Glomerular endothelial cell (primary cell): ENCODE measurements at regions not wholly inside any gene's neighbourhood (a gene's known extent, or its start where the extent isn't known, plus 50 kb on each side); places are given as distances from the start of the nearest gene placed in this dataset.
"Not testable (repeated sequence)": the region's sequence is repeated elsewhere in the genome, so short reads cannot be mapped to it uniquely, and the experiment has no call there.

Source experiments
- DNase-seq: peaks from one replicate; pipeline ENCODE4 v3.0.0-alpha.2; 2011; ENCODE audit warnings: low read depth, low spot score; ENCODE audit errors: extremely low read depth

DNA sequence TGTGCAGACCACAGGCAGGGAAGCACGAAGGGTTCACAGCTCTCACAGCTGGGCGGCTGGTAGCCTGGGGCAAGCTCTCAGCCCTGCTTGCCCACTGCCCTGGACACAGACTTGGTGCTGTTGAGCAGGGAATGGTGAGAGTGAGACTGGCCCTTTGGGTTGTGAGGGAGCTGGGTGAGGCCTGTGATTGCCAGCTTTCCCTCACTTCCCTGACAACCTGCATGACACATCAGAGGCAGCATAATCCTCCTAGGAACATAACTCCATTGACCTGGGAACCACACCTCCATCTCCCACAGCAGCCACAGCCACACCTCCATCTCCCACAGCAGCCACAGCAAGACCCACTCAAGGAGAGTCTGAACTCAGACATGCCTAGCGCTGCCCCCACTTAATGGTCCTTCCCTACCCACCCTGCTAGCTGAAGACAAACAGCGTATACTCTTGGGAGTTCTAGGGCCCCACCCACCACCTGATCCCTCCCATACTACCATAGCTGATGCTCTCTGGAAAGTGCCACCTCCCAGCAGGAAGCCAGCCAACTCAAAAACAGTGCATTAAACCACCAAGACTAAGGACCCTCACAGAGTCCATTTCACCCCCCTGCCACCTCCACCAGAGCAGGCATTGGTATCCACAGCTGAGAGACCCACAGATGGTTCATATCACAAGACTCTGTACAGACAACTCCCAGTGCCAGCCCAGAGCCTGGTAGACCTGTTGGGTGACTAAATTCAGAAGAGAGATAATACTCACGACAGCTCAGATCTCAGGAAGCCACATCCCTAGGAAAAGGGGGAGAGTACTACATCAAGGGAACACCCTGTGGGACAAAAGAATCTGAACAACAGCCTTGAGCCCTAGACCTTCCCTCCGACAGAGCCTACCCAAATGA, 60.2 kb upstream of the PRSS3 start:
- not testable (repeated sequence) for DNase-seq

DNA sequence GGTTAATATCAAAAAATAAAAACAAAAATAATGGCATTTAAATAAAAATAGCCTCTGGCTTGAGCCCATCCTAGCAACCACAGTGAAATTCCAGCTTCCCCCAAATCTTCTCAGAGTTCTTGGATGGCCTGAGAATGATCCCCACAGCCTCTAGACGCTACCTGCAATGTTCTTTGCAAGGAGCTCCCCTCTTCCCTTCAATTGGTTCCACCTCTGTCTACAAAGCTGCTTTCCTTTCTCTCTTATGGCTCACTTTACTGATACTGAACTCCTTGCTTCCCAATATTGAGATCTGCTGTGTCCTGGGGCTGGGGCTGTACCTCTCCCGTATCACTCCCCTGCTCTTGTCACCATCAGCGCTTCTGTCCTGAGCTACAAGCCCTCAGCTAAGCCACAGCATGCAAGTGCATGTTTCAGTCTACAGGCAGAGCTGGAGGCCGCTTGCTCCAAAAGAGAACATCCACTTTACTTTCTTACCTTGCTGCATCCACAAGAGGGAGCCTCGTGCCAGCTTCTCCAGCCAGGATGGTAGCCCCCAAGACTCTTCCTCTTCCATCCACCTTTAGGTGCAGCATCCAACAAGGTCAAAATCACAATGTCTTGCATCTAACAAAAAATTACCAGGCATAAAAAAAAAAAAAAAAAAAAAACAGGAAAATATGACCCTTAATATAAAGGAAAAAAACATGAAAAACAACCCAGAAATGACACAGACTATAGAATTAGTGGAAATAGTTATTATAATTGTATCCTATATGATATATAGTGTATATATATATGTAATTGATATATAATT, 57.4 kb upstream of the PRSS3 start:
- peak; percentile 18 for DNase-seq

- no peak for DNase-seq
These were observed 56.0 kb upstream of the PRSS3 start for GRCh38 chr9:33739398-33739797.

DNA sequence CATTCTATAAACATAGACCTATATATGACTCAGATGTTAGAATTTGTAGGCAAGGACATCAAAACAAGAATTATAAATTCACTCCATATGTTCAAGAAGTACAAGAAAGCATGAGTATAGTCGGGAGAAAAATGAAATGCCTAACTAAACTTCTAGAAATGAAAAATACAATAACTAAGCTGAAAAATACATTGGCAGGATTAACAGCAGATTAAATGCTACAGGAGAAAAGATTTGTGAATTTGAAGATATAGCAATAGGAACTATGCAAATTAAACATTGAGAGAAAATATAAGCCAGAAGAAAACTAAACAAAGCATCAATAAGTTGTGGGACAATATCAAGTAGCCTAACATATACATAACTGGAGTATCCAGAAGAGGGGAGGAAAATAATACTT, 55.3 kb upstream of the PRSS3 start:
- no peak for DNase-seq

DNA sequence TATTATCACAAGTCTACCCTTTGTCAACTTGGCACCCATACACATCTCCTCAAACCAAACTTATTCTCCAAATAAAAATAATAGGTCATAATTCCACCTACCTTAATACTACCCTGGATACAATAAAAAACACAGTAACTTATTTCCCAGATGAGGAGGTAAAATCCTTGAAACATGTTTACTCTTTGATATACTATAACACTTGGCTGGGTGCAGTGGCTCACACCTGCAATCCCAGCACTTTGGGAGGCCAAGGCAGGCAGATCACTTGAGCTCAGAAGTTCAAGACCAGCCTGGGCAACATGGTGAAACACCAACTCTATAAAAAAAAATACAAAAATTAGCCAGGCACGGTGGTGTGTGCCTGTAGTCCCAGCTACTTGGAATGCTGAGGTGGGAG, 54.4 kb upstream of the PRSS3 start:
- not testable (repeated sequence) for DNase-seq

DNA sequence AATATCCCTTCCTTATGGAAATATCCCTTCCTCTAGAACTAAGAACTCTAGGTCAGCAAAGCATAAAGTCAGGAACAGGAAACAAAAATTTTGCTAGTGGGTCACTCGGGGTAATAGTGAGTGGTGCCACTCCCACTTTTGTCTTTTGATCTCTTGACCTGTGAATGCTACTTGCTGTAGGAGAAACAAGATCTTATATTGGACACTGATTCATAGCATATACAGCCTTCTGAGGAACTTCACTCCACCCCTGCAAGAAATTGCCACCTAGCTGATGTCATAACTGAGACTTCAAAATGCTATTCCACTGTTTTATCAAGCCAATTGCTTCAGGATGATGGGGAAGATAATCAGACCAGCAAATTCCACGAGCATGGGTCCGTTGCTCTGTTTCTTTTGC, 53.3 kb upstream of the PRSS3 start:
- DNase-seq, result no peak

DNA sequence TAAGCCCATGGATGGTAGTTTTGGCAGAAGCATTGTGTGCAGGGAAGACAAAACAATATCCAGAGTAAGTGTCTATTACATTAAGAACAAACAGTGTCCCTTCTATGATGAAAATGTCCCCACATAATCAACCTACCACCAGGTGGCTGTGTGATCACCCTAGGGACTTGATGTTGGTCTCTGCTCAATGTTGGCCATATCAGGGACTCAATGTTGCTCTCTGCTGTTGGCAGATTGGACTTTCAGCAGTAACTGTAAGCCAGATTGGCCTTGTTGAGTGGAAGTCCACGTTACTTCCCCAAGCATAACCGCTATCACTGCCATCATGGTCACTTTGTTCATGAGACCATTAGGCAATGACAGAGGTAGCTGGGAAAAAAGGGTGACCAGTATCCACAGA, 52.8 kb upstream of the PRSS3 start:
- no peak for DNase-seq
